H9 (cell line): ENCODE measurements at regions not wholly inside any gene's neighbourhood (a gene's known extent, or its start where the extent isn't known, plus 50 kb on each side); places are given as distances from the start of the nearest gene placed in this dataset.

Experiments
- DNase-seq: peaks from one replicate; pipeline ENCODE4 v3.0.0-alpha.2; 2017
- H2AFZ ChIP-seq: one replicate; pipeline ENCODE4 v1.6.1; 2013; ENCODE audit warnings: mild to moderate bottlenecking, low read length, control low read depth, moderate library complexity
- H2AK5ac ChIP-seq: 2 replicates; pipeline ENCODE4 v1.6.1; 2013; ENCODE audit warnings: low read length, control low read depth, mixed read lengths; ENCODE audit not compliant: insufficient read length
- H2BK120ac ChIP-seq: one replicate; pipeline ENCODE4 v1.6.1; 2013; ENCODE audit warnings: low read depth, mild to moderate bottlenecking, low read length, control low read depth, inconsistent platforms; ENCODE audit not compliant: poor library complexity, severe bottlenecking
- H2BK12ac ChIP-seq: 2 replicates; pipeline ENCODE4 v1.6.1; 2013; ENCODE audit warnings: low read length, control low read depth, mixed read lengths, low read depth; ENCODE audit not compliant: insufficient read length
- H2BK15ac ChIP-seq: 2 replicates; pipeline ENCODE4 v1.6.1; 2013; ENCODE audit warnings: low read depth, low read length, control low read depth
- H2BK20ac ChIP-seq: one replicate; pipeline ENCODE4 v1.6.1; 2013; ENCODE audit warnings: low read depth, mild to moderate bottlenecking, low read length, control low read depth, inconsistent platforms; ENCODE audit not compliant: poor library complexity, severe bottlenecking
- H2BK5ac ChIP-seq: 2 replicates; pipeline ENCODE4 v1.6.1; 2013; ENCODE audit warnings: low read length, control low read depth, mixed read lengths; ENCODE audit not compliant: insufficient read length
- H3K14ac ChIP-seq: 2 replicates; pipeline ENCODE4 v1.6.1; 2013; ENCODE audit warnings: low read length, control low read depth; ENCODE audit not compliant: insufficient read depth
- H3K18ac ChIP-seq: 2 replicates; pipeline ENCODE4 v1.6.1; 2013; ENCODE audit warnings: low read depth, mild to moderate bottlenecking, mixed read lengths, low read length, control low read depth; ENCODE audit not compliant: insufficient read length
- H3K23ac ChIP-seq: 2 replicates; pipeline ENCODE4 v1.6.1; 2013; ENCODE audit warnings: low read length, control low read depth, mixed read lengths, low read depth; ENCODE audit not compliant: insufficient read length
- H3K23me2 ChIP-seq: 2 replicates; pipeline ENCODE4 v1.6.1; 2013; ENCODE audit warnings: low read depth, mild to moderate bottlenecking, mixed read lengths, low read length, control low read depth; ENCODE audit not compliant: insufficient read length, poor library complexity, severe bottlenecking
- H3K27ac ChIP-seq: 2 replicates; pipeline ENCODE4 v1.5.1; 2013; ENCODE audit warnings: low read length, control low read depth, mixed read lengths, low read depth; ENCODE audit not compliant: insufficient read length
- H3K27me3 ChIP-seq: 2 replicates; pipeline ENCODE4 v1.6.1; 2013; ENCODE audit warnings: low read length, control low read depth, inconsistent platforms; ENCODE audit not compliant: insufficient read depth
- H3K4ac ChIP-seq: 2 replicates; pipeline ENCODE4 v1.6.1; 2013; ENCODE audit warnings: low read depth, mild to moderate bottlenecking, control low read depth, inconsistent platforms, low read length, moderate library complexity
- H3K4me1 ChIP-seq: 2 replicates; pipeline ENCODE4 v1.6.1; 2013; ENCODE audit warnings: low read length, control low read depth, inconsistent platforms; ENCODE audit not compliant: insufficient read depth
- H3K4me2 ChIP-seq: 2 replicates; pipeline ENCODE4 v1.6.1; 2013; ENCODE audit warnings: low read length, control low read depth, mixed read lengths; ENCODE audit not compliant: insufficient read length, insufficient read depth
- H3K56ac ChIP-seq: 2 replicates; pipeline ENCODE4 v1.6.1; 2013; ENCODE audit warnings: low read depth, mild to moderate bottlenecking, mixed read lengths, low read length, control low read depth; ENCODE audit not compliant: insufficient read length
- H3K79me1 ChIP-seq: 2 replicates; pipeline ENCODE4 v1.6.1; 2013; ENCODE audit warnings: low read depth, mild to moderate bottlenecking, moderate library complexity, low read length, control low read depth, inconsistent platforms; ENCODE audit not compliant: insufficient read depth, poor library complexity, severe bottlenecking
- H3K79me2 ChIP-seq: 2 replicates; pipeline ENCODE4 v1.6.1; 2013; ENCODE audit warnings: low read length, control low read depth, inconsistent platforms; ENCODE audit not compliant: insufficient read depth
- H3K9ac ChIP-seq: 2 replicates; pipeline ENCODE4 v1.6.1; 2013; ENCODE audit warnings: low read length, control low read depth, mixed read lengths; ENCODE audit not compliant: insufficient read length; ENCODE audit errors: extremely low read depth
- H3K9me3 ChIP-seq: one replicate; pipeline ENCODE4 v1.6.1; 2013; ENCODE audit warnings: low read depth, low read length, inconsistent platforms; ENCODE audit not compliant: control insufficient read depth
- H3T11ph ChIP-seq: one replicate; pipeline ENCODE4 v1.6.1; 2013; ENCODE audit warnings: mild to moderate bottlenecking, low read length, control low read depth, inconsistent platforms
- H4K20me1 ChIP-seq: one replicate; pipeline ENCODE4 v1.6.1; 2013; ENCODE audit not compliant: control insufficient read depth, insufficient read length, insufficient read depth
- H4K5ac ChIP-seq: 2 replicates; pipeline ENCODE4 v1.6.1; 2013; ENCODE audit warnings: low read depth, mild to moderate bottlenecking, mixed read lengths, low read length, control low read depth; ENCODE audit not compliant: insufficient read length
- H4K8ac ChIP-seq: replicated peaks from 2 replicates; pipeline ENCODE4 v1.6.1; 2013; ENCODE audit warnings: low read length, control low read depth, mixed read lengths, low read depth; ENCODE audit not compliant: insufficient read length
- H4K91ac ChIP-seq: 2 replicates; pipeline ENCODE4 v1.6.1; 2013; ENCODE audit warnings: low read depth, mild to moderate bottlenecking, moderate library complexity, mixed read lengths, low read length, control low read depth; ENCODE audit not compliant: insufficient read length
- H3K27ac Mint-ChIP-seq, 3 experiments: 2 replicates in 2 of 3; 3 replicates in 1 of 3; pipeline ENCODE4 v1.8.0; 2020 to 2021; ENCODE audit warnings: mixed read lengths in 3 of 3, mild to moderate bottlenecking in 1 of 3, moderate library complexity in 1 of 3
- H3K27me3 Mint-ChIP-seq: 2 replicates; pipeline ENCODE4 v1.8.0; 2021; ENCODE audit warnings: low read depth, mild to moderate bottlenecking, moderate library complexity, mixed read lengths
- H3K36me3 Mint-ChIP-seq, 3 experiments: 2 replicates in 2 of 3; 3 replicates in 1 of 3; pipeline ENCODE4 v1.8.0; 2020 to 2021; ENCODE audit warnings: low read depth in 3 of 3, mixed read lengths in 3 of 3; ENCODE audit not compliant: insufficient read depth in 1 of 3
- H3K4me1 Mint-ChIP-seq, 2 experiments: 2 replicates each; pipeline ENCODE4 v1.8.0; 2020; ENCODE audit warnings: mixed read lengths in 2 of 2
- H3K4me3 Mint-ChIP-seq, 2 experiments: 2 replicates in 1 of 2; 3 replicates in 1 of 2; pipeline ENCODE4 v1.8.0; 2020 to 2021; ENCODE audit warnings: mild to moderate bottlenecking in 2 of 2, mixed read lengths in 2 of 2, moderate library complexity in 1 of 2
- H3K9me3 Mint-ChIP-seq, 2 experiments: 2 replicates in 1 of 2; 3 replicates in 1 of 2; pipeline ENCODE4 v1.8.0; 2020; ENCODE audit warnings: mild to moderate bottlenecking in 2 of 2, mixed read lengths in 2 of 2, moderate library complexity in 1 of 2
- CTCF ChIP-seq: fragments of 200-600 bp; sonication (generic); conservative IDR thresholded peaks from 3 replicates; pipeline ENCODE4 v1.8.0; 2021; ENCODE audit warnings: antibody characterized with exemption, mild to moderate bottlenecking
- WGBS: extraction: QIAGEN DNeasy Blood & Tissue Kit; methylation state at CpG from one replicate; pipeline ENCODE4 v1.1.7; 2013; ENCODE audit warnings: missing lambda C conversion rate, low lambda C conversion rate, mixed read lengths; ENCODE audit not compliant: insufficient read length; ENCODE audit errors: extremely low coverage; 5-methylcytosine and 5-hydroxymethylcytosine counted together

- no peak overlapping the region for H3K4me2 ChIP-seq
- no peak overlapping the region for H3T11ph ChIP-seq
- H3K23ac ChIP-seq, result no peak overlapping the region
- H3K14ac ChIP-seq, result peak overlapping the region; percentile 13; the same call in 1 of the 2 replicates
- H3K27me3 ChIP-seq, result no peaks in the 10 kb centered on the region
- no peak overlapping the region for H4K5ac ChIP-seq
- H4K8ac ChIP-seq, result no peak overlapping the region
- H3K18ac ChIP-seq, result no peak overlapping the region
- no peaks in the 10 kb centered on the region for H3K23me2 ChIP-seq
- H3K4ac ChIP-seq, result no peak overlapping the region
- H3K79me2 ChIP-seq, result no peaks in the 10 kb centered on the region
- H4K20me1 ChIP-seq, result no peaks in the 10 kb centered on the region
- no peaks in the 10 kb centered on the region for H3K79me1 ChIP-seq
- H2BK120ac ChIP-seq, result no peak overlapping the region
- no peak overlapping the region for H4K91ac ChIP-seq
- Mint-ChIP-seq H3K4me1 (peaks cover 19 to 25% of the 10 kb centered on the region in 2 experiments), H3K9me3 (peaks cover 5% of the 10 kb centered on the region in 2 experiments), H3K4me3 (no peak overlapping the region), H3K27me3 (peaks cover 21% of the 10 kb centered on the region), H3K27ac (no peak overlapping the region), H3K36me3 (peaks cover 0 to 6% (median 3%) of the 10 kb centered on the region in 3 experiments; a peak in 4 of 7 replicates)
- H2BK20ac ChIP-seq, result no peak overlapping the region
- H2AK5ac ChIP-seq, result no peak overlapping the region
- no peak overlapping the region for H2BK12ac ChIP-seq
- H3K56ac ChIP-seq, result no peak overlapping the region
- WGBS, result no CpG with 5 or more reads among the region's 27 CpGs
- H3K27ac ChIP-seq, result no peak overlapping the region
- H3K9me3 ChIP-seq, result no peaks in the 10 kb centered on the region
- TF ChIP-seq CTCF, result no peak
- H3K4me1 ChIP-seq, result no peaks in the 10 kb centered on the region
- H3K9ac ChIP-seq, result no peak overlapping the region
- DNase-seq, result no peak
- no peak overlapping the region for H2AFZ ChIP-seq
- no peak overlapping the region for H2BK15ac ChIP-seq
- H2BK5ac ChIP-seq, result no peak overlapping the region
Observed at GRCh38 chr1:10856863-10857598, 60.6 kb upstream of the CASZ1 start.
